Activated T-cell treated with anti-CD3 and anti-CD28 coated beads, Interleukin-2, amount 50 U/mL, for 24 hours (primary cell): ENCODE measurements at regions not wholly inside any gene's neighbourhood (a gene's known extent, or its start where the extent isn't known, plus 50 kb on each side); places are given as distances from the start of the nearest gene placed in this dataset.

Experiments used
- DNase-seq: peaks from one replicate; pipeline ENCODE4 v3.0.0-alpha.2; 2020
- H3K27ac Mint-ChIP-seq: 2 replicates; pipeline ENCODE4 v1.8.0; 2020; ENCODE audit warnings: mild to moderate bottlenecking, mixed read lengths
- H3K27me3 Mint-ChIP-seq: 2 replicates; pipeline ENCODE4 v1.8.0; 2020; ENCODE audit warnings: mixed read lengths
- H3K36me3 Mint-ChIP-seq: 2 replicates; pipeline ENCODE4 v1.8.0; 2020; ENCODE audit warnings: low read depth, mixed read lengths
- H3K4me1 Mint-ChIP-seq: 2 replicates; pipeline ENCODE4 v1.8.0; 2020; ENCODE audit warnings: low read depth, mixed read lengths
- H3K4me3 Mint-ChIP-seq: 2 replicates; pipeline ENCODE4 v1.8.0; 2020; ENCODE audit warnings: mild to moderate bottlenecking, moderate library complexity, mixed read lengths
- H3K9me3 Mint-ChIP-seq: 2 replicates; pipeline ENCODE4 v1.8.0; 2020; ENCODE audit warnings: mixed read lengths

DNA sequence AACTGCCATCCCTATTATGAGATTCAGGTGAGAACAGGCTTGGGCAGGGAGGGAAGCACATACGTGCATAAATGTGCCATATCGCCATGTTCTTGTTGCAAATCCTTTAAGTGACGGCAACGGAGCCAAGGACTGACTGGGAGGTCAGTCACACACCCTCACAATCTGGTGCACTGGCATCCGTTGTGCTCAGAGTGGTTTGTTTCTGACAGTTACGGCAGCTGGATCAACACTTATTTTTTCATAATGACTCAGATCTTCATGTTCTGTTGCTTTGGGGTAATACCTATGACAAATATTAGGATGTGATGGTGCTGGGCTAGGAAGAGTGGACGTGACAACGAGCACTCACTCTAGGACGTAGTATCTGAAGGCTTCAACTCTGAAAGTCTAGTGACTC is 56.2 kb upstream of the PREP start:
- Mint-ChIP-seq H3K27me3 (peaks cover 28% of the 10 kb centered on the region), H3K4me3 (peak overlapping the region; percentile 53), H3K9me3 (no peaks in the 10 kb centered on the region), H3K27ac (peak overlapping the region; percentile 88), H3K4me1 (peaks cover 31% of the 10 kb centered on the region), H3K36me3 (no peaks in the 10 kb centered on the region)
- no peak for DNase-seq

DNA sequence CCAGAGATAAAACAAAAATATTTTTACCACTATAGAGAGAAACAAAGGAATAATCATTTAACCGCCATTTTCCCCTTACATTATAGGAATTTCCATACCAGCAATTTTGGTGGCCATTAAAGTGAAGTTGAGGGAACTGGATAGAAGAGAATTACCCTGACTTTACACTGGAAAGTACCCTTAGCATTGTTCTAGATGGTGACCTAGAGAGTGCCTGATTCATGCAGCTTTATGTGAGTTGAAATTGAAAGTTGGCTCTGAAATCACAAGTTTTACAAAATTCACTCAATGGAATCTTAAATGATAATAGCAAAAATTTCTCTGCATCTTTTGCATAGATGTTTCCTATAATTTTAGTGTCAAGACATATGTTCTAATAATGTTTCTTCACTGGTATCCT is 55.7 kb upstream of the PREP start:
- peak overlapping the region; percentile 53 for H3K4me3 Mint-ChIP-seq
- peaks cover 36% of the 10 kb centered on the region for H3K4me1 Mint-ChIP-seq
- DNase-seq = no peak
- peaks cover 25% of the 10 kb centered on the region for H3K27me3 Mint-ChIP-seq
- H3K9me3 Mint-ChIP-seq = no peaks in the 10 kb centered on the region
- H3K36me3 Mint-ChIP-seq = no peaks in the 10 kb centered on the region
- peak overlapping the region; percentile 88 for H3K27ac Mint-ChIP-seq

DNA sequence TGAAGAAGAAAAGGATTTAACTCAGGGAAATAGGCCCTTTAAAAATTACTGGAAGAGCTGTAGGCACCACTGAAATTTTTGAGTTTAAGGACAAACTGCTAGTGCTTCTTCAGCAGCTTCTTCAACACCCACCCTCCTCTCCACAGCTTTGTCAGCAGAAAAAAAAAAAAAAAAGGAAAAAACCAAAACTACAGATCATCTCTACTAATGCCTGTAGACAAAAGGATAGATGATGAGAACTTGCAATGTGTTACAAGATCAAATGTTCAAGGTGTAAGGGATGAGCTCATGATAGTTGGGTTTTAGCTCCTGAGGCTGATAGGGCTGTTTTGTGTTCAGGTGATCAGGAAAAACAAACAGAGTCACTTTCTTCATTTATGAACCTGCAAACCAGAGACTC is 55.2 kb upstream of the PREP start:
- Mint-ChIP-seq H3K4me1 (peaks cover 41% of the 10 kb centered on the region), H3K36me3 (no peaks in the 10 kb centered on the region), H3K27ac (peak overlapping the region; percentile 88), H3K4me3 (no peak overlapping the region), H3K9me3 (no peaks in the 10 kb centered on the region), H3K27me3 (peaks cover 25% of the 10 kb centered on the region)
- no peak for DNase-seq

DNA sequence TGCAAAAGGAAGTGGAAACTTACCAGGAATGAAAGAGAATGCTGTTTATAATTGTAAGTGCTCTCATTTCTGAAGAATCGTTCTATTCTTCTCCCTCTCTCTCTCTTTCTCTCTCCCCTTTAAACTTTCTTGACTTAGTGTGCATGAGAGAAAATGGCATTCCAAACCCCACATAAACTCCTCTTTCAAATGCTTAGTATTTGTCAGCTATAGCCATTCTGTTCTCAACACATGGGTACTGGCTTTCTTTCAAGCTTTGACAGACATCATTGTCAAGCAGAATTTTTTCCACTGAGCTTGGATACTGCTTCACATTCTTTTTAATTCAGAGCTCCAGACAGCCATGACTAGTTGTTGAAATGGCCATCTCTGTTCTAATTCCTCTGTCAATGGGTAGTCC is 51.1 kb upstream of the PREP start:
- H3K4me1 Mint-ChIP-seq = peaks cover 33% of the 10 kb centered on the region
- peaks cover 16% of the 10 kb centered on the region for H3K27me3 Mint-ChIP-seq
- peak overlapping the region; percentile 11 for H3K4me3 Mint-ChIP-seq
- no peak for DNase-seq
- no peaks in the 10 kb centered on the region for H3K9me3 Mint-ChIP-seq
- no peaks in the 10 kb centered on the region for H3K36me3 Mint-ChIP-seq
- peak overlapping the region; percentile 39 for H3K27ac Mint-ChIP-seq

DNA sequence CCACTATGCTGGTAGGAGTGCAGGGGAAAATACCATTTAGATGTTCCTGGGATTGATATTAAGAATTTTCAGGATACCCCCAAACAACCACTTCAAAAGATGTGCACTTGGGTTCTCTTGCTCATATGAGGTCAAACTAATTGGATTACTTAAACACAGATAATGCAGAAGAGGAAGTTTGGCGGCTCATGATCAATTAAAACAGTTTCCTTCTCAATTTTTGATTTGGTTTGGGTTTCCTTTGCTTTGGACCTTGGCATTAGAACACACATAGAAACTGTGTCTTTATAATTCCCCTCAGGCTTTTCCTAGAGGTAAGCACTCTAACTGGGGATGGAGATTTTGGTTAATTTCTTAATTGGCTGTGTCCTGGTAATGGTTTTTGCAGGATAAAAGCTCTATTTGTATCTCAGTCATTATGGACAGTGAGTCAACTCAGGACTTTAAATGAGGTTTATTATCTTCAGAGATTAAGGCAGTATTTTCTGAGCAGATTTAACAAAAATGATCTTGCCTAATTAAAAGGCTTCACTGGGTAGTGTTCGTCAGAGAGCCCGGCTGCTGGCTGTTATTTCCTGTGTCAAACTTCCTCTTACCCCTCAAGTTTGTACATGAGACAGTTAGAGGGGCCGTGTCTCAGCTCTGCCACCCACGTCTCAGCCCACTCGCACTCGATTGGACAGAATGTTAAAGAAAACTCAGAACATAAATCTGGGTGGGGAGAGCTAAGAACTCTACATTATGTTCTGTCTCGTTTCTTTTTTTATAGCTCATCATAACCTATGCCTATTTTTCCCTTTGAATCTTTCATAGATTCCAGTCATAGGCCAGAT is 50.3 kb upstream of the PREP start:
- H3K27me3 Mint-ChIP-seq = peaks cover 14% of the 10 kb centered on the region
- peak overlapping the region; percentile 11 for H3K4me3 Mint-ChIP-seq
- H3K36me3 Mint-ChIP-seq = no peaks in the 10 kb centered on the region
- no peaks in the 10 kb centered on the region for H3K9me3 Mint-ChIP-seq
- DNase-seq = peak; percentile 48
- H3K27ac Mint-ChIP-seq = peak overlapping the region; percentile 39
- peaks cover 26% of the 10 kb centered on the region for H3K4me1 Mint-ChIP-seq
